ENCODE measurements at regions not wholly inside any gene's neighbourhood (a gene's known extent, or its start where the extent isn't known, plus 50 kb on each side); places are given as distances from the start of the nearest gene placed in this dataset.

DNA sequence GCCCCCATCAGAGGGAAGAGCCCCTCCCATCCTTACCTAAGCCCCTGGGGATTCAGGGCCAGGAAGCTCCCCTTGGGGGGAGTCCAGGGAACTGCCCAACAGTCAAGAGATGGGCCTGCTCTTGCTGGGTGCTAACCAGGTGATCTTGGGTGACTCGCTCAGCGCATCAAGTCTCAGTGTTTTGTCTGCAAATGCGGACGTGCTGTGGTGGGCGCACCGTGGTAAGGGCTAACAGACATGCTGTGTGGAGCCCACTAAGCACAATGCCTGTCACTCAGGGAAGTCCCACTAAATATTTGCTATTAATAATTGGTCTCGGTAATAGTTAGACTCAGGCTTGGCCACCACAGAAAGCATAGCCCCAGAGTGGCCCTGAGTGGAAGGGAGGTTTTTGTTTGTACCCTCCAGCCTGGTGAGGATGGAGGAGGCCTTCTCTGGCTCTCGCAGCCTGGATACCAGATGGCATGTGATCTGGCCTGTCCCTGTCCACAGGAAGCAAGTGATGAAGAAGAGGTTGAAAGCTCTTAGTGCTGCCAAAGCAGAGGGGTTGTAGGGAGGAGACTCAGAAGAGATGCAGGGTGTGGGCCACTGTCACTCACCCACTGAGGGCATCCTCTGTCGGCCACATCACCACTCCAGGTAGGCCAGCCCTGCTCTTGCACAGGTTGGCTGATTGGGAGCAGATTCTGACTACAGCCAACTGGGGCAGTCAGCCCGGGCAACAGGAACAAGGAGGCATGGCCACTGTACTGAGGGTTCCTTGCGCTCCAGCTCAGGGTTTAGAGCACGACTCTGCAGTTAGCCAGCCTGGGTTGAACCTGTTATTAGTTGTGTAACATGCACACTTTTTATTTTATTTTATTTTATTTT is 69.8 kb upstream of the KSR1 start:
- TF ChIP-seq SIN3A (IDR thresholded peaks at IDR 0.05; ENCODE audit: borderline replicate concordance, insufficient read depth, low read depth, low read length) (no peak), POLR2AphosphoS5 (IDR thresholded peaks at IDR 0.05; ENCODE audit: low read depth, low read length) (no peak)
- TF ChIP-seq, protein P1, sequence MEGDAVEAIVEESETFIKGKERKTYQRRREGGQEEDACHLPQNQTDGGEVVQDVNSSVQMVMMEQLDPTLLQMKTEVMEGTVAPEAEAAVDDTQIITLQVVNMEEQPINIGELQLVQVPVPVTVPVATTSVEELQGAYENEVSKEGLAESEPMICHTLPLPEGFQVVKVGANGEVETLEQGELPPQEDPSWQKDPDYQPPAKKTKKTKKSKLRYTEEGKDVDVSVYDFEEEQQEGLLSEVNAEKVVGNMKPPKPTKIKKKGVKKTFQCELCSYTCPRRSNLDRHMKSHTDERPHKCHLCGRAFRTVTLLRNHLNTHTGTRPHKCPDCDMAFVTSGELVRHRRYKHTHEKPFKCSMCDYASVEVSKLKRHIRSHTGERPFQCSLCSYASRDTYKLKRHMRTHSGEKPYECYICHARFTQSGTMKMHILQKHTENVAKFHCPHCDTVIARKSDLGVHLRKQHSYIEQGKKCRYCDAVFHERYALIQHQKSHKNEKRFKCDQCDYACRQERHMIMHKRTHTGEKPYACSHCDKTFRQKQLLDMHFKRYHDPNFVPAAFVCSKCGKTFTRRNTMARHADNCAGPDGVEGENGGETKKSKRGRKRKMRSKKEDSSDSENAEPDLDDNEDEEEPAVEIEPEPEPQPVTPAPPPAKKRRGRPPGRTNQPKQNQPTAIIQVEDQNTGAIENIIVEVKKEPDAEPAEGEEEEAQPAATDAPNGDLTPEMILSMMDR (IDR thresholded peaks at IDR 0.05) = no peak
